ENCODE measurements at regions not wholly inside any gene's neighbourhood (a gene's known extent, or its start where the extent isn't known, plus 50 kb on each side); places are given as distances from the start of the nearest gene placed in this dataset.
A peak's percentile ranks its signal among the peaks of the same experiment; 100 is the strongest.

GRCh38 chr7:157482025-157482424 lies 145.2 kb downstream of the DNAJB6 start:
- no peak overlapping the region for H3K4me3 Mint-ChIP-seq (ENCODE audit: unreplicated experiment)
- H3K27me3 Mint-ChIP-seq (ENCODE audit: unreplicated experiment) = peaks cover 22% of the 10 kb centered on the region
- H3K36me3 Mint-ChIP-seq (ENCODE audit: low read depth, unreplicated experiment) = peaks cover 20% of the 10 kb centered on the region
- DNase-seq (ENCODE audit: low spot score) = no peak
- H3K27ac Mint-ChIP-seq (ENCODE audit: unreplicated experiment) = no peak overlapping the region
- peaks cover 41% of the 10 kb centered on the region for H3K9me3 Mint-ChIP-seq (ENCODE audit: unreplicated experiment)
- no peak for TF ChIP-seq CTCF (IDR thresholded peaks at IDR 0.05; ENCODE audit: unreplicated experiment)
- no peaks in the 10 kb centered on the region for H3K4me1 Mint-ChIP-seq (ENCODE audit: unreplicated experiment)

- no peak for TF ChIP-seq CTCF (IDR thresholded peaks at IDR 0.05; ENCODE audit: unreplicated experiment)
- no peak for DNase-seq (ENCODE audit: low spot score)
- Mint-ChIP-seq H3K27ac (ENCODE audit: unreplicated experiment) (no peak overlapping the region), H3K4me3 (ENCODE audit: unreplicated experiment) (peak overlapping the region; percentile 74), H3K27me3 (ENCODE audit: unreplicated experiment) (peaks cover 24% of the 10 kb centered on the region), H3K9me3 (ENCODE audit: unreplicated experiment) (peaks cover 44% of the 10 kb centered on the region), H3K4me1 (ENCODE audit: unreplicated experiment) (no peaks in the 10 kb centered on the region), H3K36me3 (ENCODE audit: low read depth, unreplicated experiment) (peaks cover 20% of the 10 kb centered on the region)
Observed at GRCh38 chr7:157482517-157483087, 145.8 kb downstream of the DNAJB6 start.

GRCh38 chr7:157483515-157483914 lies 146.7 kb downstream of the DNAJB6 start:
- Mint-ChIP-seq H3K36me3 (ENCODE audit: low read depth, unreplicated experiment) (peaks cover 20% of the 10 kb centered on the region), H3K27me3 (ENCODE audit: unreplicated experiment) (peaks cover 24% of the 10 kb centered on the region), H3K9me3 (ENCODE audit: unreplicated experiment) (peaks cover 41% of the 10 kb centered on the region), H3K27ac (ENCODE audit: unreplicated experiment) (no peak overlapping the region), H3K4me1 (ENCODE audit: unreplicated experiment) (no peaks in the 10 kb centered on the region), H3K4me3 (ENCODE audit: unreplicated experiment) (no peak overlapping the region)
- DNase-seq (ENCODE audit: low spot score) = no peak
- no peak for TF ChIP-seq CTCF (IDR thresholded peaks at IDR 0.05; ENCODE audit: unreplicated experiment)

GRCh38 chr7:157483971-157484410 lies 147.2 kb downstream of the DNAJB6 start:
- no peaks in the 10 kb centered on the region for H3K4me1 Mint-ChIP-seq (ENCODE audit: unreplicated experiment)
- H3K36me3 Mint-ChIP-seq (ENCODE audit: low read depth, unreplicated experiment) = peaks cover 16% of the 10 kb centered on the region
- no peak overlapping the region for H3K27ac Mint-ChIP-seq (ENCODE audit: unreplicated experiment)
- DNase-seq (ENCODE audit: low spot score) = no peak
- H3K27me3 Mint-ChIP-seq (ENCODE audit: unreplicated experiment) = peaks cover 20% of the 10 kb centered on the region
- H3K4me3 Mint-ChIP-seq (ENCODE audit: unreplicated experiment) = no peak overlapping the region
- no peak for TF ChIP-seq CTCF (IDR thresholded peaks at IDR 0.05; ENCODE audit: unreplicated experiment)
- peaks cover 37% of the 10 kb centered on the region for H3K9me3 Mint-ChIP-seq (ENCODE audit: unreplicated experiment)

- Mint-ChIP-seq H3K27ac (ENCODE audit: unreplicated experiment) (no peak overlapping the region), H3K4me1 (ENCODE audit: unreplicated experiment) (no peaks in the 10 kb centered on the region), H3K4me3 (ENCODE audit: unreplicated experiment) (no peak overlapping the region), H3K9me3 (ENCODE audit: unreplicated experiment) (peaks cover 32% of the 10 kb centered on the region), H3K36me3 (ENCODE audit: low read depth, unreplicated experiment) (peaks cover 16% of the 10 kb centered on the region), H3K27me3 (ENCODE audit: unreplicated experiment) (peaks cover 15% of the 10 kb centered on the region)
- TF ChIP-seq CTCF (IDR thresholded peaks at IDR 0.05; ENCODE audit: unreplicated experiment) = no peak
- DNase-seq (ENCODE audit: low spot score) = no peak
Observed at GRCh38 chr7:157484411-157485081, 147.7 kb downstream of the DNAJB6 start.
